Prostate gland (tissue), 2 donors: ENCODE measurements at regions not wholly inside any gene's neighbourhood (a gene's known extent, or its start where the extent isn't known, plus 50 kb on each side); places are given as distances from the start of the nearest gene placed in this dataset.

Experiments
- DNase-seq: peaks from one replicate; pipeline ENCODE4 v3.0.0-alpha.2; 2019; ENCODE audit warnings: low spot score
- H3K27ac ChIP-seq, 2 donors: fragments of 200-600 bp; sonication (generic); 2 replicates each; pipeline ENCODE4 v1.5.1; 2017 to 2019
- H3K27me3 ChIP-seq: fragments of 200-600 bp; sonication (generic); replicated peaks from 2 replicates; pipeline ENCODE4 v1.5.1; 2019; ENCODE audit not compliant: insufficient read depth
- H3K36me3 ChIP-seq, 2 donors: fragments of 200-600 bp; sonication (generic); 1 replicate in 1 of 2; 2 replicates in 1 of 2; pipeline versions ENCODE4 v1.5.1 to v1.8.1; 2017 to 2019
- H3K4me1 ChIP-seq: fragments of 200-600 bp; sonication (generic); replicated peaks from 2 replicates; pipeline ENCODE4 v1.5.1; 2019
- H3K4me3 ChIP-seq, 2 donors: fragments of 200-600 bp; sonication (generic); 2 replicates each; pipeline ENCODE4 v1.5.1; 2017 to 2019
- H3K9me3 ChIP-seq: fragments of 200-600 bp; sonication (generic); 2 replicates; pipeline ENCODE4 v1.5.1; 2017
- CTCF ChIP-seq, 4 experiments: fragments of 200-600 bp in 2 of 4; fragments of 450-650 bp in 2 of 4; sonication (generic) in 2 of 4; IDR thresholded peaks; 1 replicate in 3 of 4; 2 replicates in 1 of 4; pipeline ENCODE4 v1.5.1; 2016 to 2019; ENCODE audit warnings: antibody characterized with exemption in 4 of 4, mild to moderate bottlenecking in 2 of 4, moderate library complexity in 2 of 4
- POLR2A ChIP-seq: fragments of 450-650 bp; IDR thresholded peaks from one replicate; pipeline ENCODE4 v1.6.1; 2016; ENCODE audit warnings: antibody characterized with exemption, mild to moderate bottlenecking
- POLR2AphosphoS5 ChIP-seq: sonication (generic); formaldehyde crosslinking; IDR thresholded peaks from one replicate; pipeline ENCODE4 v1.6.1; 2017; ENCODE audit warnings: antibody characterized with exemption
- WGBS: methylation state at CpG from one replicate; pipeline ENCODE4 v1.1.5; 2018; 5-methylcytosine and 5-hydroxymethylcytosine counted together
- intact Hi-C: fragments of 100-400 bp; cut with DNase I; formaldehyde crosslinking; loops from one replicate; pipeline ENCODE4 v1.14.2; 2022

- no peak for TF ChIP-seq CTCF (IDR thresholded peaks at IDR 0.05)
- no peak for TF ChIP-seq POLR2A
- TF ChIP-seq POLR2AphosphoS5, result no peak
- Histone ChIP-seq H3K9me3 (no peaks in the 10 kb centered on the region), H3K4me1 (no peaks in the 10 kb centered on the region), H3K27ac (no peak overlapping the region), H3K36me3 (no peaks in the 10 kb centered on the region), H3K4me3 (no peak overlapping the region), H3K27me3 (no peaks in the 10 kb centered on the region)
- DNase-seq, result no peak
- intact Hi-C loops, result no loop called here
- 81% methylated on average over 7 of the region's 7 CpGs for WGBS
Observed at GRCh38 chr10:113219446-113219845, 269.4 kb downstream of the TCF7L2 start.

GRCh38 chr10:113221756-113222168 is 271.7 kb downstream of the TCF7L2 start:
- 63% methylated on average over 6 of the region's 6 CpGs for WGBS
- Histone ChIP-seq H3K4me1 (no peaks in the 10 kb centered on the region), H3K27me3 (no peaks in the 10 kb centered on the region), H3K9me3 (no peaks in the 10 kb centered on the region), H3K27ac (no peak overlapping the region), H3K4me3 (no peak overlapping the region), H3K36me3 (no peaks in the 10 kb centered on the region)
- intact Hi-C loops, result no loop called here
- DNase-seq, result no peak
- TF ChIP-seq POLR2A, result no peak
- no peak for TF ChIP-seq CTCF (IDR thresholded peaks at IDR 0.05)
- no peak for TF ChIP-seq POLR2AphosphoS5

GRCh38 chr10:113222207-113222606 is 272.2 kb downstream of the TCF7L2 start:
- H3K9me3 ChIP-seq, result no peaks in the 10 kb centered on the region
- no peak overlapping the region for H3K4me3 ChIP-seq
- WGBS, result 64% methylated on average over 12 of the region's 12 CpGs
- no peak for DNase-seq
- no peaks in the 10 kb centered on the region for H3K36me3 ChIP-seq
- intact Hi-C loops, result no loop called here
- no peaks in the 10 kb centered on the region for H3K27me3 ChIP-seq
- H3K4me1 ChIP-seq, result no peaks in the 10 kb centered on the region
- TF ChIP-seq POLR2AphosphoS5, result no peak
- no peak for TF ChIP-seq POLR2A
- no peak for TF ChIP-seq CTCF (IDR thresholded peaks at IDR 0.05)
- H3K27ac ChIP-seq, result no peak overlapping the region

GRCh38 chr10:113225364-113225763 is 275.3 kb downstream of the TCF7L2 start:
- H3K27ac ChIP-seq, result no peak overlapping the region

More at GRCh38 chr10:113225364-113225763, 275.3 kb downstream of the TCF7L2 start:
- no peaks in the 10 kb centered on the region for H3K4me1 ChIP-seq
- WGBS, result 97% methylated on average over 2 of the region's 2 CpGs
- no peak for DNase-seq
- no peak overlapping the region for H3K4me3 ChIP-seq
- no peak for TF ChIP-seq CTCF (IDR thresholded peaks at IDR 0.05)
- TF ChIP-seq POLR2AphosphoS5, result no peak
- TF ChIP-seq POLR2A, result no peak
- H3K27me3 ChIP-seq, result no peaks in the 10 kb centered on the region
- H3K36me3 ChIP-seq, result no peaks in the 10 kb centered on the region
- H3K9me3 ChIP-seq, result no peaks in the 10 kb centered on the region
- intact Hi-C loops, result no loop called here
